ENCODE measurements at regions not wholly inside any gene's neighbourhood (a gene's known extent, or its start where the extent isn't known, plus 50 kb on each side); places are given as distances from the start of the nearest gene placed in this dataset.

DNA sequence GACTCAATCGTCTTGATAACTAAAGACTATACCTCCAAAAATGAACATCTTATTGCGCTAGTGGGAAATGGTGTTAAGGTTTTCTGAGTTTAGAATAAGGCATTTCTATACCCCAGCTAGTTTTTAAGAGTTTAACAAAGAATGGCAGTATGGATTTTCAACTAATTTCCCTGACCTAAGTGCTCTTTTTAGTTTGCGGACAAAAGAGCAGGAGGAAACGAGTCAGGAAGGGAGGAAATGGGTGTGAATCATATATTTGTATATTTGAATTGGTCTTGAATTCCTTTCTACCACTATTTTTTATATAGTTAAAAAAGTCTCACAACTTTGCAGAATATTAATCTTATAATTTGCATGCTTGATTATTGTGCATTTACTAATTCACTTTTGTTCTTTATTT, 516.3 kb upstream of the ZNF608 start:
- TF ChIP-seq EP300 (IDR thresholded peaks at IDR 0.05) (no peak), POLR2A (IDR thresholded peaks at IDR 0.05; ENCODE audit: low read depth) (no peak), CTCF (IDR thresholded peaks at IDR 0.05) (no peak), POLR2AphosphoS5 (IDR thresholded peaks at IDR 0.05) (no peak)
- no peak for DNase-seq (ENCODE audit: extremely low spot score)

DNA sequence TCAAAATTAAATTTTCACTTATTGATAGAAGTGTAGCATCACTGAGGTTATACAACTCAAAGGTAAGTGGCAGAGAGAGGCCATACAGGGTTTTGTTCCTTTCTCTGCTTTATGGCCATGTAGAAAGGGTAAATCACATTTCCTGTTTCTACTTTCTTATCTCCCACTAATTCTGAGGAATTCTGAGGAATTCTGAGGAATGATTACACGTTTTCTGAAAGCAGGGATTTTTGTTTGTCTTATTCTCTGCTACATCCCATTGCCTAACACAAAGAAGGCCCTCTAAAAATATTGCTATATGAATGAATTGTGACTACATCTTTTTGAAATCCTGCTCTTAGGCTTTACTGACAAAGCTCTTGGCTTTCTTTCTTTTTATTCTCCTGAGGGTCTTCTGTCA, 516.9 kb upstream of the ZNF608 start:
- TF ChIP-seq CTCF (IDR thresholded peaks at IDR 0.05) = no peak
- no peak for TF ChIP-seq EP300 (IDR thresholded peaks at IDR 0.05)
- no peak for TF ChIP-seq POLR2AphosphoS5 (IDR thresholded peaks at IDR 0.05)
- no peak for TF ChIP-seq POLR2A (IDR thresholded peaks at IDR 0.05; ENCODE audit: low read depth)
- Histone ChIP-seq H3K4me1 (peaks cover 0 to 3% (median 0%) of the 10 kb centered on the region in 4 donors), H3K9me3 (no peaks in the 10 kb centered on the region), H3K27ac (replicated peaks in 1 of 4) (no peak overlapping the region), H3K27me3 (no peaks in the 10 kb centered on the region), H3K36me3 (no peaks in the 10 kb centered on the region), H3K4me3 (no peak overlapping the region)
- intact Hi-C loops (cut with DNase I) = no loop called here
- 83% methylated on average over 1 of the region's 1 CpG for WGBS
- no peak for DNase-seq (ENCODE audit: extremely low spot score)

More for the DNA sequence above, 516.3 kb upstream of the ZNF608 start:
- Histone ChIP-seq H3K4me3 (no peak overlapping the region), H3K27me3 (no peaks in the 10 kb centered on the region), H3K4me1 (peaks cover 0 to 9% (median 2%) of the 10 kb centered on the region in 4 donors), H3K9me3 (no peaks in the 10 kb centered on the region), H3K27ac (replicated peaks in 1 of 4) (no peak overlapping the region), H3K36me3 (no peaks in the 10 kb centered on the region)
- intact Hi-C loops (cut with DNase I) = no loop called here
- WGBS = 82% methylated on average over 4 of the region's 4 CpGs

- 86% methylated on average over 2 of the region's 2 CpGs for WGBS
- Histone ChIP-seq H3K27me3 (no peaks in the 10 kb centered on the region), H3K36me3 (no peaks in the 10 kb centered on the region), H3K27ac (replicated peaks in 1 of 4) (no peak overlapping the region), H3K9me3 (no peaks in the 10 kb centered on the region), H3K4me3 (no peak overlapping the region), H3K4me1 (no peaks in the 10 kb centered on the region)
- intact Hi-C loops (cut with DNase I) = no loop called here
- TF ChIP-seq POLR2A (IDR thresholded peaks at IDR 0.05; ENCODE audit: low read depth) (no peak), POLR2AphosphoS5 (IDR thresholded peaks at IDR 0.05) (no peak), EP300 (IDR thresholded peaks at IDR 0.05) (no peak), CTCF (IDR thresholded peaks at IDR 0.05) (no peak)
- no peak for DNase-seq (ENCODE audit: extremely low spot score)
These were observed 519.7 kb upstream of the ZNF608 start for GRCh38 chr5:125266106-125266505.

DNA sequence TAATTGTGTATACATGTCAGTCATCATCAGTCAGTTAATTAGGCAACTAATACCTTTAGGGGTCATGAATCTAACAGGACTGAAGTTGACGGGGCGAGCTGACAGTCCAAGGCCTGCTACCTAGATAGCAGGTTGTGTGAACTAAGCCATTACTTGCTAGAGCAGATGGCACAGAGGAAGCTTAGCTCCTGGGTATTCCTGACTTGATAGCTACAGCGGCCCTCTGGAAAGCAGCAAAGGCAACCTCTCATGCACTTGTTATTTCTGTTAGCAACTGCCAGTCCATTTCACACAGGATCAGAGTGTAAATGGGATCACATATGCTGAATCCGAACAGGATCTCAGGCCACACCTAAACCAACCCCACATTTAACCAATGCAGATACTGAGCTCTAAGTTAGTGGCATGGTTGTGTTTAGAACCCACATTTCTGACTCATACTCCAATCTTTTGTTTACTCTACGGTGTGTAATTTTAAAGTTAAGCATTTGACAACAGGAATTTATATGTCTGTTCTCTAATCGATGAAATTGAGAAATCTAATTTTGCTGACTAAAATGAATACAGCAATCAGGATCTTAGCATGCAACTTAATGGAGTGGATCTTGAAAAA, 521.3 kb upstream of the ZNF608 start:
- intact Hi-C loops (cut with DNase I) = no loop called here
- H3K9me3 ChIP-seq = no peaks in the 10 kb centered on the region
- peaks cover 0 to 10% (median 0%) of the 10 kb centered on the region in 4 donors for H3K4me1 ChIP-seq
- no peak for TF ChIP-seq POLR2AphosphoS5 (IDR thresholded peaks at IDR 0.05)
- no peak for TF ChIP-seq POLR2A (IDR thresholded peaks at IDR 0.05; ENCODE audit: low read depth)
- TF ChIP-seq EP300 (IDR thresholded peaks at IDR 0.05) = no peak
- no peak for TF ChIP-seq CTCF (IDR thresholded peaks at IDR 0.05)
- no peak for DNase-seq (ENCODE audit: extremely low spot score)
- no peak overlapping the region for H3K4me3 ChIP-seq
- 99% methylated on average over 6 of the region's 6 CpGs for WGBS
- H3K27ac ChIP-seq (replicated peaks in 1 of 4) = no peak overlapping the region
- H3K27me3 ChIP-seq = no peaks in the 10 kb centered on the region
- no peaks in the 10 kb centered on the region for H3K36me3 ChIP-seq

GRCh38 chr5:125269926-125270325, 523.5 kb upstream of the ZNF608 start:
- WGBS = 98% methylated on average over 4 of the region's 4 CpGs
- no peak for DNase-seq (ENCODE audit: extremely low spot score)
- Histone ChIP-seq H3K4me1 (peaks cover 0 to 18% (median 9%) of the 10 kb centered on the region in 4 donors), H3K4me3 (no peak overlapping the region), H3K9me3 (no peaks in the 10 kb centered on the region), H3K36me3 (no peaks in the 10 kb centered on the region), H3K27ac (replicated peaks in 1 of 4) (no peak overlapping the region), H3K27me3 (no peaks in the 10 kb centered on the region)
- TF ChIP-seq POLR2AphosphoS5 (IDR thresholded peaks at IDR 0.05) (no peak), POLR2A (IDR thresholded peaks at IDR 0.05; ENCODE audit: low read depth) (no peak), CTCF (IDR thresholded peaks at IDR 0.05) (no peak), EP300 (IDR thresholded peaks at IDR 0.05) (no peak)
- intact Hi-C loops (cut with DNase I) = no loop called here

All from esophagus muscularis mucosa (tissue), 4 donors.